CD14-positive monocyte (primary cell): ENCODE measurements at regions not wholly inside any gene's neighbourhood (a gene's known extent, or its start where the extent isn't known, plus 50 kb on each side); places are given as distances from the start of the nearest gene placed in this dataset.

Source experiments
- DNase-seq, 3 donors: peaks; one replicate each; pipeline ENCODE4 v3.0.0-alpha.2; 2011 to 2022
- H2AFZ ChIP-seq: 2 replicates; pipeline ENCODE4 v1.6.0; 2012; ENCODE audit warnings: mild to moderate bottlenecking, low read depth, low read length, inconsistent platforms; ENCODE audit not compliant: insufficient read depth, poor library complexity, severe bottlenecking
- H3K27ac ChIP-seq, 2 donors: 1 replicate in 1 of 2; 2 replicates in 1 of 2; pipeline ENCODE4 v1.5.1; 2012 to 2013; ENCODE audit warnings: low read length in 2 of 2, control low read depth in 1 of 2, inconsistent platforms in 1 of 2, low read depth in 1 of 2, mild to moderate bottlenecking in 1 of 2
- H3K27me3 ChIP-seq, 2 donors: one replicate each; pipeline versions ENCODE4 v1.6.0 to v1.6.1; 2011 to 2013; ENCODE audit warnings: low read length in 2 of 2; ENCODE audit not compliant: control insufficient read depth in 2 of 2, insufficient read depth in 2 of 2
- H3K36me3 ChIP-seq, 2 donors: replicated peaks in 1 of 2; 1 replicate in 1 of 2; 2 replicates in 1 of 2; pipeline versions ENCODE4 v1.5.1 to v1.6.1; 2012 to 2013; ENCODE audit warnings: low read length in 2 of 2, control low read depth in 1 of 2, inconsistent platforms in 1 of 2, mild to moderate bottlenecking in 1 of 2; ENCODE audit not compliant: insufficient read depth in 2 of 2, control insufficient read depth in 1 of 2
- H3K4me1 ChIP-seq, 2 donors: 1 replicate in 1 of 2; 2 replicates in 1 of 2; pipeline versions ENCODE4 v1.5.1 to v1.6.1; 2012 to 2013; ENCODE audit warnings: low read length in 2 of 2, control low read depth in 1 of 2, inconsistent platforms in 1 of 2, mild to moderate bottlenecking in 1 of 2, moderate library complexity in 1 of 2; ENCODE audit not compliant: insufficient read depth in 2 of 2, control insufficient read depth in 1 of 2
- H3K4me2 ChIP-seq: replicated peaks from 2 replicates; pipeline ENCODE3; 2012; ENCODE audit warnings: low read length, moderate library complexity, mild to moderate bottlenecking; ENCODE audit not compliant: poor library complexity, severe bottlenecking; ENCODE audit errors: extremely low read depth
- H3K4me3 ChIP-seq, 3 experiments: fragments of 200-600 bp in 1 of 3; sonication (generic) in 1 of 3; replicated peaks in 1 of 3; 1 replicate in 2 of 3; 2 replicates in 1 of 3; pipeline ENCODE4 v1.5.1; 2011 to 2013; ENCODE audit warnings: low read length in 3 of 3, mild to moderate bottlenecking in 3 of 3, control low read depth in 2 of 3, low read depth in 2 of 3, inconsistent platforms in 1 of 3, moderate library complexity in 1 of 3
- H3K79me2 ChIP-seq: 2 replicates; pipeline ENCODE4 v1.6.0; 2012; ENCODE audit warnings: mild to moderate bottlenecking, control low read depth, inconsistent platforms, low read length, moderate library complexity; ENCODE audit not compliant: insufficient read depth
- H3K9ac ChIP-seq: 2 replicates; pipeline ENCODE4 v1.6.0; 2017; ENCODE audit warnings: low read length, mild to moderate bottlenecking; ENCODE audit not compliant: insufficient read depth, poor library complexity, severe bottlenecking
- H3K9me3 ChIP-seq, 2 donors: replicated peaks in 1 of 2; 1 replicate in 1 of 2; 2 replicates in 1 of 2; pipeline versions ENCODE4 v1.5.1 to v1.6.1; 2012 to 2013; ENCODE audit warnings: low read length in 2 of 2, control low read depth in 1 of 2; ENCODE audit not compliant: control insufficient read depth in 1 of 2, insufficient read depth in 1 of 2
- H4K20me1 ChIP-seq: 2 replicates; pipeline ENCODE4 v1.6.0; 2012; ENCODE audit warnings: mild to moderate bottlenecking, low read length, control low read depth, moderate library complexity; ENCODE audit not compliant: insufficient read depth
- H3K27ac Mint-ChIP-seq, 7 donors: one replicate each; pipeline ENCODE4 v1.8.0; 2020; ENCODE audit warnings: mild to moderate bottlenecking in 7 of 7, mixed read lengths in 7 of 7, moderate library complexity in 6 of 7, inconsistent platforms in 2 of 7
- H3K27me3 Mint-ChIP-seq, 3 donors: one replicate each; pipeline ENCODE4 v1.8.0; 2021 to 2022; ENCODE audit warnings: low read depth in 3 of 3, mild to moderate bottlenecking in 3 of 3, mixed read lengths in 3 of 3, moderate library complexity in 3 of 3, inconsistent platforms in 1 of 3
- H3K36me3 Mint-ChIP-seq, 2 donors: one replicate each; pipeline ENCODE4 v1.8.0; 2020; ENCODE audit warnings: mixed read lengths in 2 of 2, inconsistent platforms in 1 of 2, mild to moderate bottlenecking in 1 of 2
- H3K4me1 Mint-ChIP-seq: one replicate; pipeline ENCODE4 v1.8.0; 2020; ENCODE audit warnings: mild to moderate bottlenecking, mixed read lengths
- H3K4me3 Mint-ChIP-seq, 2 donors: one replicate each; pipeline ENCODE4 v1.8.0; 2020; ENCODE audit warnings: mild to moderate bottlenecking in 2 of 2, mixed read lengths in 2 of 2, moderate library complexity in 1 of 2
- H3K9me3 Mint-ChIP-seq, 7 donors: one replicate each; pipeline ENCODE4 v1.8.0; 2020 to 2022; ENCODE audit warnings: mixed read lengths in 7 of 7, mild to moderate bottlenecking in 6 of 7, moderate library complexity in 6 of 7, inconsistent platforms in 2 of 7
- CTCF ChIP-seq: fragments of 200-600 bp; IDR thresholded peaks from one replicate; pipeline ENCODE4 v1.8.0; 2022; ENCODE audit warnings: antibody characterized with exemption, mild to moderate bottlenecking
- WGBS: methylation state at CpG from one replicate; pipeline ENCODE4 v1.1.5; 2013; ENCODE audit warnings: missing lambda C conversion rate; ENCODE audit not compliant: insufficient coverage; 5-methylcytosine and 5-hydroxymethylcytosine counted together
- intact Hi-C, 2 donors: fragments of 100-400 bp; cut with micrococcal nuclease; formaldehyde crosslinking; loops; one replicate each; pipeline versions ENCODE4 v1.15.0 to v1.15.1; 2023

GRCh38 chr2:39860538-39860937 is 81.5 kb upstream of the THUMPD2 start:
- H3K9me3 Mint-ChIP-seq, result peaks cover 2 to 11% (median 7%) of the 10 kb centered on the region in 7 donors
- H3K36me3 Mint-ChIP-seq, result no peaks in the 10 kb centered on the region
- H3K4me1 ChIP-seq, result no peaks in the 10 kb centered on the region
- H3K36me3 ChIP-seq, result no peaks in the 10 kb centered on the region
- H3K27me3 ChIP-seq, result no peaks in the 10 kb centered on the region
- H3K9me3 ChIP-seq, result peaks cover 0 to 5% of the 10 kb centered on the region in 2 donors
- no peak for DNase-seq
- H3K4me1 Mint-ChIP-seq, result no peaks in the 10 kb centered on the region
- no peak for TF ChIP-seq CTCF
- no peak overlapping the region for H3K27ac ChIP-seq
- intact Hi-C loops, result no loop called here
- no peak overlapping the region for H3K4me3 ChIP-seq
- no peaks in the 10 kb centered on the region for H3K27me3 Mint-ChIP-seq
- no peak overlapping the region for H3K4me3 Mint-ChIP-seq
- H3K79me2 ChIP-seq, result no peaks in the 10 kb centered on the region
- no peak overlapping the region for H3K9ac ChIP-seq
- no peak overlapping the region for H3K27ac Mint-ChIP-seq
- no CpG with 5 or more reads among the region's 3 CpGs for WGBS
- H2AFZ ChIP-seq, result no peak overlapping the region
- no peak overlapping the region for H3K4me2 ChIP-seq
- H4K20me1 ChIP-seq, result no peaks in the 10 kb centered on the region

GRCh38 chr2:39858677-39859076 is 79.6 kb upstream of the THUMPD2 start:
- Mint-ChIP-seq H3K36me3 (no peaks in the 10 kb centered on the region), H3K27me3 (no peaks in the 10 kb centered on the region), H3K27ac (no peak overlapping the region), H3K4me1 (peaks cover 6% of the 10 kb centered on the region), H3K9me3 (peaks cover 0 to 8% (median 5%) of the 10 kb centered on the region in 7 donors), H3K4me3 (no peak overlapping the region)
- intact Hi-C loops, result no loop called here
- Histone ChIP-seq H3K79me2 (no peaks in the 10 kb centered on the region), H3K4me3 (no peak overlapping the region), H3K9me3 (no peaks in the 10 kb centered on the region), H3K4me2 (no peak overlapping the region), H3K36me3 (no peaks in the 10 kb centered on the region), H3K4me1 (no peaks in the 10 kb centered on the region), H2AFZ (no peak overlapping the region), H3K9ac (no peak overlapping the region), H3K27me3 (no peaks in the 10 kb centered on the region), H3K27ac (no peak overlapping the region), H4K20me1 (no peaks in the 10 kb centered on the region)
- no peak for TF ChIP-seq CTCF
- DNase-seq, result no peak
- WGBS, result no CpG with 5 or more reads among the region's 2 CpGs
